GM12874 (cell line): ENCODE measurements at regions not wholly inside any gene's neighbourhood (a gene's known extent, or its start where the extent isn't known, plus 50 kb on each side); places are given as distances from the start of the nearest gene placed in this dataset.

ENCODE experiments used
- TF ChIP-seq, protein P1 (sequence below): IDR thresholded peaks from 2 replicates; pipeline ENCODE4 v1.5.1; 2011; ENCODE audit warnings: low read depth, mild to moderate bottlenecking, control low read depth, low read length, moderate library complexity; ENCODE audit not compliant: insufficient read depth

DNA sequence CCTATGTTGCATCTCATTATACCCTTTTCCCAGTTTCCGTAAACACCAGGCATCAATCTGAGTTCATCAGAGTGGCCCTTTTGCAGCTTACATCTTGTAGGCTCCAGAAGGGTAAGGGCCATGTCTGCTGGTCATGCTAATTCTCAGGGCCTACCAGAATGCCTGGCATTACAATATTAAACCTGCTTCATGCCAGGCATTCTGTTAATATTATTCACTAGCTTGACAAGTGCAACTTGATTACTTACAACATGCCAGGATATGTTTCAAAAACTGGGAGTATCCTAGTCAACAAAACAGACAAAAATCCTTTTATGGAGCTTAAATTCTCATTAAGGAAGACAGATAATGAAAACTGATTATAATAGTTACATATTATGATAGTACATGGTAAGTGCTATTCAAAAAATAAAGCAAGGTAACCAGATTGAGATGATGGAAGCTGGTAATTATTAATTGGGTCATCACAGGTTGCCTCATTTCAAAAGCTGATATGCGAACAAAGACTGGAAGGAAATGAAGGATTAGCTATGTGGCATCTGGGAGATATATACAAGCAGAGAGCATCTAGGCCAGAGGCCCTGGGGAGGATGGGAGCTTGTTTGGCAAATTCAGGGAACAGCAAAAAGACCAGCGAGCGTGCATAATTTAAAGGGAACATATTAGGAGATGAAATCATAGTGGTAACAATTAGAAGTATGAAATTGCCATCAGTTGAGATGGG is 406.3 kb downstream of the DMRT2 start:
- TF ChIP-seq, protein P1, sequence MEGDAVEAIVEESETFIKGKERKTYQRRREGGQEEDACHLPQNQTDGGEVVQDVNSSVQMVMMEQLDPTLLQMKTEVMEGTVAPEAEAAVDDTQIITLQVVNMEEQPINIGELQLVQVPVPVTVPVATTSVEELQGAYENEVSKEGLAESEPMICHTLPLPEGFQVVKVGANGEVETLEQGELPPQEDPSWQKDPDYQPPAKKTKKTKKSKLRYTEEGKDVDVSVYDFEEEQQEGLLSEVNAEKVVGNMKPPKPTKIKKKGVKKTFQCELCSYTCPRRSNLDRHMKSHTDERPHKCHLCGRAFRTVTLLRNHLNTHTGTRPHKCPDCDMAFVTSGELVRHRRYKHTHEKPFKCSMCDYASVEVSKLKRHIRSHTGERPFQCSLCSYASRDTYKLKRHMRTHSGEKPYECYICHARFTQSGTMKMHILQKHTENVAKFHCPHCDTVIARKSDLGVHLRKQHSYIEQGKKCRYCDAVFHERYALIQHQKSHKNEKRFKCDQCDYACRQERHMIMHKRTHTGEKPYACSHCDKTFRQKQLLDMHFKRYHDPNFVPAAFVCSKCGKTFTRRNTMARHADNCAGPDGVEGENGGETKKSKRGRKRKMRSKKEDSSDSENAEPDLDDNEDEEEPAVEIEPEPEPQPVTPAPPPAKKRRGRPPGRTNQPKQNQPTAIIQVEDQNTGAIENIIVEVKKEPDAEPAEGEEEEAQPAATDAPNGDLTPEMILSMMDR, result no peak

DNA sequence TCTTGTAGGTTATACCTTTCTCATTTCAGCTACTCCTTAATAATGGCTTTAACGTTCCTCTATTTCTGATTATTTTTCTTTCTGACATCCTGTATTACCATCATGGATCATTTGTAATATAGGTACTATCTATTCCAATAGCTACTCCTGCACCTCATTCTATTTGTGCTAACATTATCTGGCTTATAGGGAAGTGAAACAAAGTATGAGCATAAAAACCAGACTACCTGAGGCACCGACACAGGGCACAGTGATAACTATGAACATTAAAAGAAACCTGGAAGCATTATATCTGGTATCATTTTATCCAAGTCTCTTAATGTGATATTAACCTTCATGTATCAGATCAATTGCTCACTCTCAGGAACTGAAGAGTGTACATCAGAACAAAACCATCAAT is 407.3 kb downstream of the DMRT2 start:
- TF ChIP-seq, protein P1, result no peak

DNA sequence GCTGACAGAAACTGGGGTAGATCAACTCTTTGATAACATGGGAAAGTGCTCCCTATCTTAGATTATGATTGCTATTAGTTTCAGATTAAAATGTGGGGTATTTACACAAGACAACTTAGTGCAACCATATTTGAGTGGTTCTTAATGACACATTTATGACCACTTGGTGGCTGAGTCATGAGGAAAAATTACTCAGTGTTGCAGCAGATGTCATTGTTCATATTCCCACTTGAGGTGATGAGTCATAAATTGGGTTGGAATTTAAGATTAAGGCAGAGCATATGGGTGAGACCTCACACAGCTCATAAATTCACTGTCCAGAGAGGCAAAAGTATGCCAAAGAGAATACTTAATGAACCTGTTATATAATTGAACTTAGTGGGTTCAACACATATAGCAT is 408.3 kb downstream of the DMRT2 start:
- TF ChIP-seq, protein P1, result no peak

DNA sequence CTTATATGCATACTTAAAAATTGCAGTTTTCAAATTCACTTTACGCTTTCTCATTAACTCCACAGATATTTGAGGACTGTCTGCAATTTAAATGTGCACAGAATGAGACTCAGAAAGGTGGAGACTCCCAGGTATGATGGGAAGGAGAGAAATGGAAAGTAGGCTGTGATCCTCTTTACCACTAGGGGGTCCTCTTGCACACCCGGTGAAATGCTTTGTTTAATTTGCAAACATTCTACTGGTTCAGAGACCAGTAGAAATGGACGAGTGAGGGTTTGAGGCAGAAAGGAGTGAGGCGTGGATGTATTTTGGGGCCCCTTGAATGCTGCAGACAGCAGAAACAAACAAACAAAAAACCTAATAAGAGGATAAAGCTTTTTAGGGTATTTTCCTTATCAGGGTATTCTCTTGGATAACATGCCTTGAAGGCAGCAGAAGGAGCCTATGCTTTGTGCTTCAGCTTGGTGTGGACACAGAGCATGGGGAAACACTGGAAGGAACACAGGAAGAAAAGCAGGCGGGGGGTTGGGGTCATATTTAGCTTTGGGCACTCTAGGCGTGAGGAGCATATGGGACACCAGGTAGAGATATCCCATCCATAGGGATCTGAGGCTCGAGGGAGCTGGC is 410.1 kb downstream of the DMRT2 start:
- TF ChIP-seq, protein P1, result peak; percentile 75

DNA sequence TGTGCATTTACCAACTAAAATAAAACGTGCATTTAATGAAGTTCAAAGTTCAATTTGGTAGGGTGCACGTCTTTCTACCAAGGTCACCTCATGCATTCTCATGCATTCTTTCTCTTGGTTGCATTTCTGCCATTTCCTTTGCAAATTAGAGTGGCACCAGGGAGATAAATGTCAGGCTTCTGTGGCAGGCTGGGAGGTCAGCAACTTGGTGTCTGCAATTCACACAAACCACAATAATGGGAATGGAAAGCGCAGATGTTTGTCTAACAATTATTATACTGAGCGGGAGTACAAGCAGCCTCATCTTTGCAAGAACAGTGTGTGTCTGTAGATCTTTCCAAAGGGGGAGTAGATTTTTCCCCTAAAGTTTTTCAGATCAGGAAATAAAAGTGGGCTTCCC is 411.7 kb downstream of the DMRT2 start:
- TF ChIP-seq, protein P1, result no peak

DNA sequence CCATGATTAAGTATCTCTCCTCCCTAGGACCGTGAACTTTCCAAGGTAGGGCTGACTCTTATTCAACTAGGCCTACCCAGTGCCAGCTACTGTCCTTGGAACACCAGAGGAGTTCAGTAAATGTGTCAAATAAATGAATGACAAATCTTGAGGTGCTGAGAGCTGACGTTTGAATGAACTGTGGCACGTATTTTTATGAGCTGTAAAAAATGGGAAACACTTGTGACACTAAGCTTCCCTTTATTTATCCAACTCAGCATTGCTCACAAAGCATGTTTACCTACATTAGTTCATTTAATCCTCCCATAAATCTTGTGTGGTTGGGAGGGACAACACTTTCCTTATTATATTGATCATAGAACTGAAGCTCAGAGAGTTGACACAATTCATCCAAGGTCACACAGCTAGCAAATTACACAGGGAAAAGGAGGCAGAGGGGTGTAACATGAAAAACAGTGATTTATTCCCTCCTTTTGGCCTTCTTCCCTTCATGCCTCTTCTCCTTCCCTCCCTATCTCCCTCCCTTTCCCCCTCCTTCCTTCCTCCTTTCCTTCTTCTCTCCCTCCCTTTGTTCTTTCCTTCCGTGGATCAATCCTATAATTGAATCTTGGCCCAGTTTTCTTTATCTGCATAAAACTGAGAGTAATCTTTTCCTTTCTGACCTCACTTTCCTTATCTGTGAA is 412.6 kb downstream of the DMRT2 start:
- TF ChIP-seq, protein P1, result no peak

DNA sequence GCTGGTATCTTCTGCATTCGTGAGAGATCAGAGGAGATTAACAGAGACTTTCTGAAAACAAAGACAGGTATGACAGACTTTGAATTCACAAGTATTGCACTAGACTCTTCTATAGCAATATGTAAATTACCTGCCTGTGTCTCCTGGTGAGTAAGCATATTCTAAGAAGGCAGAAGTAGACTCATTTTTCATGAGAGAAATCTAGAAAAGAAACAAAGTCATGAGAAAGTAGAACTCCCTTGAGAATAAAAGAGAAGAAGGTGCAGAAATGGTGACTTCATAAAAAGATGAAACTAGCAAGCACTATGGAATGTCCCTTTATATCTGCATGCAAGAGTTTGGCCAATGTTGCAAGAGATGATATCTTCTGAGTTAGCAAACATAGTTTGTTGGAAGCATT is 419.8 kb downstream of the DMRT2 start:
- TF ChIP-seq, protein P1, result no peak
